DOHH2 (cell line): ENCODE measurements at regions not wholly inside any gene's neighbourhood (a gene's known extent, or its start where the extent isn't known, plus 50 kb on each side); places are given as distances from the start of the nearest gene placed in this dataset.
"Not testable (repeated sequence)": the region's sequence is repeated elsewhere in the genome, so short reads cannot be mapped to it uniquely, and the experiment has no call there.

Experiments
- H3F3A ChIP-seq: fragments of 200-600 bp; sonication (generic), shearing (Covaris generic); 2 replicates; pipeline ENCODE4 v1.6.0; 2016; ENCODE audit warnings: antibody characterized with exemption, mild to moderate bottlenecking; ENCODE audit not compliant: control insufficient read depth, insufficient read depth
- H3K27ac ChIP-seq: fragments of 200-600 bp; sonication (generic); 2 replicates; pipeline ENCODE4 v1.5.1; 2014; ENCODE audit warnings: low read depth, mild to moderate bottlenecking, low read length, moderate library complexity
- H3K27me3 ChIP-seq: fragments of 200-600 bp; sonication (generic); 2 replicates; pipeline ENCODE4 v1.6.1; 2014; ENCODE audit warnings: mild to moderate bottlenecking, low read length, mixed read lengths; ENCODE audit not compliant: control insufficient read depth
- H3K36me3 ChIP-seq: fragments of 200-600 bp; sonication (generic); 2 replicates; pipeline ENCODE4 v1.6.1; 2014; ENCODE audit warnings: mild to moderate bottlenecking, low read length, moderate library complexity, mixed read lengths; ENCODE audit not compliant: control insufficient read depth
- H3K4me1 ChIP-seq: fragments of 200-600 bp; sonication (generic); 2 replicates; pipeline ENCODE4 v1.6.1; 2014; ENCODE audit warnings: mild to moderate bottlenecking, low read length, mixed read lengths; ENCODE audit not compliant: control insufficient read depth
- H3K4me2 ChIP-seq: fragments of 200-600 bp; sonication (generic); 2 replicates; pipeline ENCODE4 v1.6.0; 2014; ENCODE audit warnings: mild to moderate bottlenecking, low read length, moderate library complexity
- H3K4me3 ChIP-seq: fragments of 200-600 bp; sonication (generic); 2 replicates; pipeline ENCODE4 v1.5.1; 2014; ENCODE audit warnings: mild to moderate bottlenecking, low read length, mixed read lengths
- H3K79me2 ChIP-seq: fragments of 200-600 bp; sonication (generic); 2 replicates; pipeline ENCODE4 v1.6.1; 2014; ENCODE audit warnings: mild to moderate bottlenecking, low read length, mixed read lengths; ENCODE audit not compliant: control insufficient read depth
- H3K9me2 ChIP-seq: fragments of 200-600 bp; sonication (generic); replicated peaks from 2 replicates; pipeline ENCODE4 v1.6.1; 2014; ENCODE audit warnings: mild to moderate bottlenecking, low read length, mixed read lengths; ENCODE audit not compliant: control insufficient read depth
- H3K9me3 ChIP-seq: fragments of 200-600 bp; sonication (generic); 2 replicates; pipeline ENCODE4 v1.6.1; 2014; ENCODE audit warnings: antibody characterized with exemption, low read length, mixed read lengths; ENCODE audit not compliant: control insufficient read depth, insufficient read depth
- H4K20me1 ChIP-seq: fragments of 200-600 bp; sonication (generic); 2 replicates; pipeline ENCODE4 v1.6.0; 2014; ENCODE audit warnings: low read depth, mild to moderate bottlenecking, antibody characterized with exemption, low read length, moderate library complexity; ENCODE audit not compliant: control insufficient read depth, insufficient read depth
- CTCF ChIP-seq: fragments of 200-600 bp; sonication (generic); IDR thresholded peaks from one replicate; pipeline ENCODE4 v1.5.1; 2014; ENCODE audit warnings: antibody characterized with exemption, mild to moderate bottlenecking, low read depth, low read length; ENCODE audit not compliant: poor library complexity, severe bottlenecking
- EZH2phosphoT487 ChIP-seq: fragments of 200-600 bp; sonication (generic); IDR thresholded peaks from 2 replicates; pipeline ENCODE4 v1.6.1; 2017; ENCODE audit warnings: borderline replicate concordance, mild to moderate bottlenecking, antibody characterized with exemption, low read length, moderate library complexity, mixed read lengths

GRCh38 chr12:92058664-92059063 is 87.0 kb downstream of the BTG1 start:
- TF ChIP-seq EZH2phosphoT487 (no peak), CTCF (no peak)
- H3K4me1 ChIP-seq: peaks cover 12% of the 10 kb centered on the region
- no peak overlapping the region for H3K27ac ChIP-seq
- no peaks in the 10 kb centered on the region for H3K9me2 ChIP-seq
- no peaks in the 10 kb centered on the region for H4K20me1 ChIP-seq
- H3K4me2 ChIP-seq: no peak overlapping the region
- H3K27me3 ChIP-seq: no peaks in the 10 kb centered on the region
- H3K9me3 ChIP-seq: no peaks in the 10 kb centered on the region
- H3F3A ChIP-seq: no peaks in the 10 kb centered on the region
- no peak overlapping the region for H3K4me3 ChIP-seq
- H3K79me2 ChIP-seq: no peaks in the 10 kb centered on the region
- H3K36me3 ChIP-seq: no peaks in the 10 kb centered on the region

GRCh38 chr12:92056756-92057155 is 88.9 kb downstream of the BTG1 start:
- not testable (repeated sequence) for H4K20me1 ChIP-seq, H3K4me2 ChIP-seq, H3K27me3 ChIP-seq, H3K79me2 ChIP-seq, H3K4me1 ChIP-seq, H3K4me3 ChIP-seq, H3K36me3 ChIP-seq, H3K27ac ChIP-seq, H3F3A ChIP-seq, H3K9me2 ChIP-seq, H3K9me3 ChIP-seq

GRCh38 chr12:92056290-92056689 is 89.4 kb downstream of the BTG1 start:
- no peaks in the 10 kb centered on the region for H3K36me3 ChIP-seq
- TF ChIP-seq CTCF (no peak), EZH2phosphoT487 (no peak)
- H3K9me3 ChIP-seq: no peaks in the 10 kb centered on the region
- H4K20me1 ChIP-seq: no peaks in the 10 kb centered on the region
- no peak overlapping the region for H3K4me3 ChIP-seq
- H3K9me2 ChIP-seq: no peaks in the 10 kb centered on the region
- H3K4me1 ChIP-seq: peaks cover 5% of the 10 kb centered on the region
- no peak overlapping the region for H3K27ac ChIP-seq
- H3F3A ChIP-seq: no peaks in the 10 kb centered on the region
- H3K27me3 ChIP-seq: no peaks in the 10 kb centered on the region
- no peaks in the 10 kb centered on the region for H3K79me2 ChIP-seq
- H3K4me2 ChIP-seq: no peak overlapping the region

- Histone ChIP-seq H3K27me3 (no peaks in the 10 kb centered on the region), H3K9me3 (no peaks in the 10 kb centered on the region), H3K9me2 (no peaks in the 10 kb centered on the region), H4K20me1 (no peaks in the 10 kb centered on the region), H3K4me3 (no peak overlapping the region), H3F3A (no peaks in the 10 kb centered on the region), H3K4me2 (no peak overlapping the region), H3K79me2 (no peaks in the 10 kb centered on the region), H3K4me1 (peaks cover 1% of the 10 kb centered on the region), H3K27ac (no peak overlapping the region), H3K36me3 (no peaks in the 10 kb centered on the region)
- TF ChIP-seq CTCF (no peak), EZH2phosphoT487 (no peak)
These were observed 89.8 kb downstream of the BTG1 start for GRCh38 chr12:92055877-92056276.
